SK-N-SH treated with all-trans-retinoic acid at 6 μM for 48 hours (cell line): ENCODE measurements at regions not wholly inside any gene's neighbourhood (a gene's known extent, or its start where the extent isn't known, plus 50 kb on each side); places are given as distances from the start of the nearest gene placed in this dataset.

Experiments used
- ATAC-seq: fragments of 200-7000 bp; cut with Tn5 transposase; 3 replicates; pipeline ENCODE4 v1.9.1; 2020; ENCODE audit warnings: mild to moderate bottlenecking, moderate library complexity
- ARNTL ChIP-seq: fragments of 450-650 bp; formaldehyde crosslinking; IDR thresholded peaks from 2 replicates; pipeline ENCODE4 v1.5.0; 2020; ENCODE audit warnings: low read depth, mild to moderate bottlenecking, moderate library complexity, borderline replicate concordance
- BACH2 ChIP-seq: fragments of 250-450 bp; sonication (Bioruptor Pico); IDR thresholded peaks from 2 replicates; pipeline ENCODE4 v1.9.0; 2021; ENCODE audit warnings: mild to moderate bottlenecking, borderline replicate concordance
- CREB5 ChIP-seq: fragments of 250-450 bp; sonication (Bioruptor Pico); IDR thresholded peaks from 2 replicates; pipeline ENCODE4 v1.5.1; 2020; ENCODE audit warnings: low read depth, mild to moderate bottlenecking, moderate library complexity
- CSDC2 ChIP-seq: fragments of 250-450 bp; sonication (Bioruptor Pico); IDR thresholded peaks from 2 replicates; pipeline ENCODE4 v1.5.0; 2020; ENCODE audit warnings: mild to moderate bottlenecking, moderate library complexity
- CSRNP3 ChIP-seq: fragments of 250-450 bp; sonication (Bioruptor Pico); IDR thresholded peaks from 2 replicates; pipeline ENCODE4 v1.5.1; 2021; ENCODE audit warnings: mild to moderate bottlenecking, moderate library complexity
- ESRRG ChIP-seq: fragments of 250-450 bp; sonication (Bioruptor Pico); IDR thresholded peaks from 2 replicates; pipeline ENCODE4 v1.6.1; 2021; ENCODE audit warnings: mild to moderate bottlenecking
- ISL1 ChIP-seq: fragments of 250-450 bp; sonication (Bioruptor Pico); IDR thresholded peaks from 2 replicates; pipeline ENCODE4 v2.1.2; 2022; ENCODE audit warnings: mild to moderate bottlenecking, moderate library complexity
- OSR1 ChIP-seq: fragments of 250-450 bp; sonication (Bioruptor Pico); IDR thresholded peaks from 2 replicates; pipeline ENCODE4 v1.8.0; 2022; ENCODE audit warnings: moderate library complexity, mild to moderate bottlenecking, inconsistent platforms
- PATZ1 ChIP-seq: fragments of 250-450 bp; sonication (Bioruptor Pico); IDR thresholded peaks from 2 replicates; pipeline ENCODE4 v1.8.0; 2020; ENCODE audit warnings: mild to moderate bottlenecking, moderate library complexity, borderline replicate concordance
- POU6F1 ChIP-seq: fragments of 250-450 bp; sonication (Bioruptor Pico); IDR thresholded peaks from 2 replicates; pipeline ENCODE4 v1.8.0; 2021; ENCODE audit warnings: low read depth, mild to moderate bottlenecking, moderate library complexity, borderline replicate concordance
- PPARA ChIP-seq: fragments of 250-450 bp; sonication (Bioruptor Pico); IDR thresholded peaks from 2 replicates; pipeline ENCODE4 v1.5.0; 2020; ENCODE audit warnings: mild to moderate bottlenecking, borderline replicate concordance
- RARB ChIP-seq: fragments of 250-450 bp; sonication (Bioruptor Pico); IDR thresholded peaks from 2 replicates; pipeline ENCODE4 v1.8.0; 2021; ENCODE audit warnings: mild to moderate bottlenecking, moderate library complexity
- SNAI2 ChIP-seq: fragments of 250-450 bp; sonication (Bioruptor Pico); IDR thresholded peaks from 2 replicates; pipeline ENCODE4 v1.5.0; 2020; ENCODE audit warnings: mild to moderate bottlenecking, moderate library complexity
- TCF4 ChIP-seq: fragments of 250-450 bp; sonication (Bioruptor Pico); IDR thresholded peaks from 2 replicates; pipeline ENCODE4 v1.8.0; 2021; ENCODE audit warnings: mild to moderate bottlenecking, moderate library complexity, borderline replicate concordance
- TOX ChIP-seq: fragments of 250-450 bp; sonication (Bioruptor Pico); IDR thresholded peaks from 2 replicates; pipeline ENCODE4 v1.8.0; 2021; ENCODE audit warnings: mild to moderate bottlenecking, moderate library complexity, borderline replicate concordance
- ZC3H10 ChIP-seq: fragments of 250-450 bp; sonication (Bioruptor Pico); IDR thresholded peaks from 2 replicates; pipeline ENCODE4 v1.5.1; 2021; ENCODE audit warnings: mild to moderate bottlenecking, moderate library complexity
- ZFP3 ChIP-seq: fragments of 250-450 bp; sonication (Bioruptor Pico); IDR thresholded peaks from 2 replicates; pipeline ENCODE4 v1.5.0; 2020; ENCODE audit warnings: mild to moderate bottlenecking, moderate library complexity
- ZFP30 ChIP-seq: fragments of 450-650 bp; formaldehyde crosslinking; IDR thresholded peaks from 2 replicates; pipeline ENCODE4 v1.5.0; 2022; ENCODE audit warnings: mild to moderate bottlenecking, moderate library complexity
- ZNF565 ChIP-seq: fragments of 450-650 bp; formaldehyde crosslinking; conservative IDR thresholded peaks from 2 replicates; pipeline ENCODE4 v1.5.0; 2020; ENCODE audit warnings: low read depth, mild to moderate bottlenecking, moderate library complexity
- ZNF70 ChIP-seq: fragments of 450-650 bp; formaldehyde crosslinking; IDR thresholded peaks from 2 replicates; pipeline ENCODE4 v1.5.0; 2020; ENCODE audit warnings: mild to moderate bottlenecking, moderate library complexity
- ZNF8 ChIP-seq: fragments of 450-650 bp; formaldehyde crosslinking; IDR thresholded peaks from 2 replicates; pipeline ENCODE4 v1.5.0; 2020; ENCODE audit warnings: mild to moderate bottlenecking, moderate library complexity

GRCh38 chr16:72430121-72430520, 258.2 kb upstream of the PMFBP1 start (continued):
- no peak for TF ChIP-seq CREB5 (CRISPR knock-in tag)
- no peak for TF ChIP-seq ISL1
- TF ChIP-seq SNAI2 (CRISPR knock-in tag): no peak
- no peak for TF ChIP-seq OSR1 (CRISPR knock-in tag)
- TF ChIP-seq TCF4 (CRISPR knock-in tag): no peak
- no peak for TF ChIP-seq PATZ1 (CRISPR knock-in tag)
- TF ChIP-seq ZNF8: no peak
- TF ChIP-seq ZNF70 (CRISPR knock-in tag): no peak

- ATAC-seq: no peak
- no peak for TF ChIP-seq SNAI2 (CRISPR knock-in tag)
- no peak for TF ChIP-seq ZNF70 (CRISPR knock-in tag)
- TF ChIP-seq PATZ1 (CRISPR knock-in tag): no peak
- no peak for TF ChIP-seq PPARA (CRISPR knock-in tag)
- no peak for TF ChIP-seq ARNTL (CRISPR knock-in tag)
- TF ChIP-seq ESRRG (CRISPR knock-in tag): no peak
- no peak for TF ChIP-seq CREB5 (CRISPR knock-in tag)
- TF ChIP-seq ZNF8: no peak
- no peak for TF ChIP-seq TCF4 (CRISPR knock-in tag)
- no peak for TF ChIP-seq ZC3H10
- no peak for TF ChIP-seq RARB (CRISPR knock-in tag)
- no peak for TF ChIP-seq ZNF565 (CRISPR knock-in tag)
- no peak for TF ChIP-seq ISL1
- no peak for TF ChIP-seq ZFP3
- no peak for TF ChIP-seq CSDC2
- TF ChIP-seq OSR1 (CRISPR knock-in tag): no peak
- no peak for TF ChIP-seq POU6F1 (CRISPR knock-in tag)
Observed at GRCh38 chr16:72429671-72430081, 257.7 kb upstream of the PMFBP1 start.

- ATAC-seq: no peak
- TF ChIP-seq CREB5 (CRISPR knock-in tag): no peak
- TF ChIP-seq CSRNP3 (CRISPR knock-in tag): no peak
- no peak for TF ChIP-seq OSR1 (CRISPR knock-in tag)
- TF ChIP-seq ZC3H10: no peak
- TF ChIP-seq ZFP3: no peak
- TF ChIP-seq CSDC2: no peak
- no peak for TF ChIP-seq ZFP30 (CRISPR knock-in tag)
- no peak for TF ChIP-seq POU6F1 (CRISPR knock-in tag)
- TF ChIP-seq PPARA (CRISPR knock-in tag): no peak
- TF ChIP-seq TOX (CRISPR knock-in tag): no peak
- no peak for TF ChIP-seq ISL1
- TF ChIP-seq ZNF70 (CRISPR knock-in tag): no peak
- TF ChIP-seq BACH2 (CRISPR knock-in tag): no peak
- TF ChIP-seq ZNF565 (CRISPR knock-in tag): no peak
Observed at GRCh38 chr16:72428681-72429376, 256.9 kb upstream of the PMFBP1 start.
